ENCODE measurements at regions not wholly inside any gene's neighbourhood (a gene's known extent, or its start where the extent isn't known, plus 50 kb on each side); places are given as distances from the start of the nearest gene placed in this dataset.

DNA sequence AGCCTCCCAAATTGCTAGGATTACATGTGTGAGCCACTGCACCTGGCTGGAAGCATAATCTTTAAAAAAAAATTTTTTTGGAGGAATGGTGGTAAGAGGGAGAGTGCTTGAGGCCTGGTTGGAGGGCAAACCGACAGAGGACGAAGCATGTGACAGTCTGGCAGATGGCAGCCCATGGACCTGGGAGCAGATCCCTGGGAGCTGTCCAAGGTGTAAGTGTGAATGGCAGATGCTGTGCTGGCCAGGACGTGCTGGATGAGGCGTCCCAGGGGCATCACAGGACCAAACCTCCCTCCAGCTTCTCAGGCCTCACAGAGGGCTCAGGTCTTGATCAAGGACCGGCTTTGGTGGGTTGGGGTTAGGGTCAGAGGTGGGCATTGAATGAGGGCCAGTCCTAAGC, 128.4 kb upstream of the NCOR2 start:
- TF ChIP-seq, protein P1, sequence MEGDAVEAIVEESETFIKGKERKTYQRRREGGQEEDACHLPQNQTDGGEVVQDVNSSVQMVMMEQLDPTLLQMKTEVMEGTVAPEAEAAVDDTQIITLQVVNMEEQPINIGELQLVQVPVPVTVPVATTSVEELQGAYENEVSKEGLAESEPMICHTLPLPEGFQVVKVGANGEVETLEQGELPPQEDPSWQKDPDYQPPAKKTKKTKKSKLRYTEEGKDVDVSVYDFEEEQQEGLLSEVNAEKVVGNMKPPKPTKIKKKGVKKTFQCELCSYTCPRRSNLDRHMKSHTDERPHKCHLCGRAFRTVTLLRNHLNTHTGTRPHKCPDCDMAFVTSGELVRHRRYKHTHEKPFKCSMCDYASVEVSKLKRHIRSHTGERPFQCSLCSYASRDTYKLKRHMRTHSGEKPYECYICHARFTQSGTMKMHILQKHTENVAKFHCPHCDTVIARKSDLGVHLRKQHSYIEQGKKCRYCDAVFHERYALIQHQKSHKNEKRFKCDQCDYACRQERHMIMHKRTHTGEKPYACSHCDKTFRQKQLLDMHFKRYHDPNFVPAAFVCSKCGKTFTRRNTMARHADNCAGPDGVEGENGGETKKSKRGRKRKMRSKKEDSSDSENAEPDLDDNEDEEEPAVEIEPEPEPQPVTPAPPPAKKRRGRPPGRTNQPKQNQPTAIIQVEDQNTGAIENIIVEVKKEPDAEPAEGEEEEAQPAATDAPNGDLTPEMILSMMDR (IDR thresholded peaks at IDR 0.05), result no peak
- TF ChIP-seq, protein P2, sequence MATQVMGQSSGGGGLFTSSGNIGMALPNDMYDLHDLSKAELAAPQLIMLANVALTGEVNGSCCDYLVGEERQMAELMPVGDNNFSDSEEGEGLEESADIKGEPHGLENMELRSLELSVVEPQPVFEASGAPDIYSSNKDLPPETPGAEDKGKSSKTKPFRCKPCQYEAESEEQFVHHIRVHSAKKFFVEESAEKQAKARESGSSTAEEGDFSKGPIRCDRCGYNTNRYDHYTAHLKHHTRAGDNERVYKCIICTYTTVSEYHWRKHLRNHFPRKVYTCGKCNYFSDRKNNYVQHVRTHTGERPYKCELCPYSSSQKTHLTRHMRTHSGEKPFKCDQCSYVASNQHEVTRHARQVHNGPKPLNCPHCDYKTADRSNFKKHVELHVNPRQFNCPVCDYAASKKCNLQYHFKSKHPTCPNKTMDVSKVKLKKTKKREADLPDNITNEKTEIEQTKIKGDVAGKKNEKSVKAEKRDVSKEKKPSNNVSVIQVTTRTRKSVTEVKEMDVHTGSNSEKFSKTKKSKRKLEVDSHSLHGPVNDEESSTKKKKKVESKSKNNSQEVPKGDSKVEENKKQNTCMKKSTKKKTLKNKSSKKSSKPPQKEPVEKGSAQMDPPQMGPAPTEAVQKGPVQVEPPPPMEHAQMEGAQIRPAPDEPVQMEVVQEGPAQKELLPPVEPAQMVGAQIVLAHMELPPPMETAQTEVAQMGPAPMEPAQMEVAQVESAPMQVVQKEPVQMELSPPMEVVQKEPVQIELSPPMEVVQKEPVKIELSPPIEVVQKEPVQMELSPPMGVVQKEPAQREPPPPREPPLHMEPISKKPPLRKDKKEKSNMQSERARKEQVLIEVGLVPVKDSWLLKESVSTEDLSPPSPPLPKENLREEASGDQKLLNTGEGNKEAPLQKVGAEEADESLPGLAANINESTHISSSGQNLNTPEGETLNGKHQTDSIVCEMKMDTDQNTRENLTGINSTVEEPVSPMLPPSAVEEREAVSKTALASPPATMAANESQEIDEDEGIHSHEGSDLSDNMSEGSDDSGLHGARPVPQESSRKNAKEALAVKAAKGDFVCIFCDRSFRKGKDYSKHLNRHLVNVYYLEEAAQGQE (IDR thresholded peaks at IDR 0.05; ENCODE audit: insufficient read depth in 1 of 2, low read depth in 2 of 2, low read length in 1 of 2), result peak; percentile 86 to 93
- TF ChIP-seq SIN3A (IDR thresholded peaks at IDR 0.05; ENCODE audit: borderline replicate concordance, insufficient read depth, low read depth, low read length) (no peak), TCF7L2 (IDR thresholded peaks at IDR 0.05; ENCODE audit: low read depth, low read length) (no peak)

Data from Panc1 (cell line).